ENCODE measurements at regions not wholly inside any gene's neighbourhood (a gene's known extent, or its start where the extent isn't known, plus 50 kb on each side); places are given as distances from the start of the nearest gene placed in this dataset.

DNA sequence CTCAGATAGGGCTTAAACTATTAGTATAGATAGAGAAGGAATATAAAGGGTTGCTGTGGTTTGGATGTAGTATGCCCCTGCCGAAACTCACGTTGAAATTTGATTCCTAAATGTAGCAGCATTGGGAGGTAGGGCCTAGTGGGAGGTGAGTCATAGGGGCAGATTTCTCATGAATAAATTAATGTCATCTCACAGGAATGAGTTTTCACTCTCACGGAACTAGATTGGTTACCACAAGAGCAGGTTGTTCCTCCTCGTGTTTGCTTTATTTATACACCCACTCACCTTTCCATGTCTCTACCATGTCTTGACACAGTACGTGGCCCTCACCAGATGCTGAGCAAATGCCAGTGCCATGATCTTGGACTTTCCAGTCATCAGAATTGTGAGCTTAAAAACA lies 218.2 kb downstream of the RBM43 start:
- DNase-seq = no peak
- Histone ChIP-seq H3K27me3 (ENCODE audit: control insufficient read depth, insufficient read depth, low read length) (no peaks in the 10 kb centered on the region), H3K4me3 (ENCODE audit: insufficient read depth, low read depth, low read length) (no peak overlapping the region), H3K36me3 (replicated peaks; ENCODE audit: control insufficient read depth, insufficient read depth, low read length) (no peaks in the 10 kb centered on the region)

DNA sequence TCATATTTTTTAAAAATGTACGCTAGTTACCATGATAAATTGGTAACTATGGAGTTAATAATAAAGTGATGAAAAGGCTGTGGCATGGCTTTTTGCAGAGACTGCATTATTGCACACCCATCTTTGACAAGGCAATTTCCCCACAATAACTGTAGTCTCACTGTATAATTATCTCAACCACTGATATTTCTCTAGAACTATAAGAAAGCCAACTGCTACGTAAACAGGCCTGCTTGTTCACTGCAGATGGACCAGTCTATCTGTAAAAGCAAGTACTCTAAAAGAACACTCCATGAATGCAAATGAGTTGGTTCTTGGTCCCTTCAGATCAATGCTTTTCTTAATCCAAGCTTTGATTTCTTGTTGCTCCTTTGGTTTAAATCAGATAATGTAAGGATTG lies 218.7 kb downstream of the RBM43 start:
- no peak overlapping the region for H3K4me3 ChIP-seq (ENCODE audit: insufficient read depth, low read depth, low read length)
- H3K36me3 ChIP-seq (replicated peaks; ENCODE audit: control insufficient read depth, insufficient read depth, low read length) = no peaks in the 10 kb centered on the region
- H3K27me3 ChIP-seq (ENCODE audit: control insufficient read depth, insufficient read depth, low read length) = no peaks in the 10 kb centered on the region
- no peak for DNase-seq

DNA sequence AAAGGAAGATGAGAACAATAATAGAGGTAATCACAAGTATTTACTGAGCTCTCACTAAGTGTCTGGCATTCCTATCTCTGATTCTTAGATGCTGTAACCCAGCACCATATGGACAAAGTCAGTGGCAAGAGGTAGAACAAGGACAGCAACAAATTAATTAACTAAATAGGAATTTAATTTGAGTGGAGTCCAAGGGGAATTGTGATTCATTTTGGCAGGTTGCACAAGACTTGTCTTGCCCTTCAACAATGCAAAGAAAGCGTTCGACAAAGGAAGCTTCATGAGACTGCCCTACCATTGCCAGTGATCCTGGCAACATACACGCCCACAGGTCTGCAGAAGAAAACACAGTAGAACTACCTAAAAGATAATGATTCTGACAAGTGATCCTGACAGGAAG lies 221.6 kb downstream of the RBM43 start:
- no peak for DNase-seq
- H3K36me3 ChIP-seq (replicated peaks; ENCODE audit: control insufficient read depth, insufficient read depth, low read length) = no peaks in the 10 kb centered on the region
- H3K4me3 ChIP-seq (ENCODE audit: insufficient read depth, low read depth, low read length) = no peak overlapping the region
- no peaks in the 10 kb centered on the region for H3K27me3 ChIP-seq (ENCODE audit: control insufficient read depth, insufficient read depth, low read length)

GRCh38 chr2:151038516-151038915 lies 223.1 kb downstream of the RBM43 start:
- H3K27me3 ChIP-seq (ENCODE audit: control insufficient read depth, insufficient read depth, low read length) = no peaks in the 10 kb centered on the region
- DNase-seq = no peak
- no peak overlapping the region for H3K4me3 ChIP-seq (ENCODE audit: insufficient read depth, low read depth, low read length)
- H3K36me3 ChIP-seq (replicated peaks; ENCODE audit: control insufficient read depth, insufficient read depth, low read length) = no peaks in the 10 kb centered on the region

DNA sequence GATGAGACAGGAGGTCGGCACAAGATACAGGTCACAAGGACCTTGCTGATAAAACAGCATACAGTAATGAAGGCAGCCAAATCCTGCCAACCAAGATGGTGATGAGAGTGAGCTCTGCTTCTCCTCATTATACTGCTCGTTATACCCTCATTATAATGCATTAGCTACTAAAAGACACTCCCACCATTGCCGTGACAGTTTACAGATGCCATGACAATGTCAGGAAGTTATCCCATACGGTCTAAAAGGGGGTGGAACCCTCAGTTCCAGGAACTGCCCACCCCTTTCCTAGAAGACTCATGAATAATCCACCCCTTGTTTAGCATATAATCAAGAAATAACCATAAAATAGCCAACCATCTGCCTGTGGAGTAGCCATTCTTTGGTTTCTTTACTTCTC lies 224.2 kb downstream of the RBM43 start:
- no peaks in the 10 kb centered on the region for H3K36me3 ChIP-seq (replicated peaks; ENCODE audit: control insufficient read depth, insufficient read depth, low read length)
- no peak overlapping the region for H3K4me3 ChIP-seq (ENCODE audit: insufficient read depth, low read depth, low read length)
- H3K27me3 ChIP-seq (ENCODE audit: control insufficient read depth, insufficient read depth, low read length) = no peaks in the 10 kb centered on the region
- no peak for DNase-seq

DNA sequence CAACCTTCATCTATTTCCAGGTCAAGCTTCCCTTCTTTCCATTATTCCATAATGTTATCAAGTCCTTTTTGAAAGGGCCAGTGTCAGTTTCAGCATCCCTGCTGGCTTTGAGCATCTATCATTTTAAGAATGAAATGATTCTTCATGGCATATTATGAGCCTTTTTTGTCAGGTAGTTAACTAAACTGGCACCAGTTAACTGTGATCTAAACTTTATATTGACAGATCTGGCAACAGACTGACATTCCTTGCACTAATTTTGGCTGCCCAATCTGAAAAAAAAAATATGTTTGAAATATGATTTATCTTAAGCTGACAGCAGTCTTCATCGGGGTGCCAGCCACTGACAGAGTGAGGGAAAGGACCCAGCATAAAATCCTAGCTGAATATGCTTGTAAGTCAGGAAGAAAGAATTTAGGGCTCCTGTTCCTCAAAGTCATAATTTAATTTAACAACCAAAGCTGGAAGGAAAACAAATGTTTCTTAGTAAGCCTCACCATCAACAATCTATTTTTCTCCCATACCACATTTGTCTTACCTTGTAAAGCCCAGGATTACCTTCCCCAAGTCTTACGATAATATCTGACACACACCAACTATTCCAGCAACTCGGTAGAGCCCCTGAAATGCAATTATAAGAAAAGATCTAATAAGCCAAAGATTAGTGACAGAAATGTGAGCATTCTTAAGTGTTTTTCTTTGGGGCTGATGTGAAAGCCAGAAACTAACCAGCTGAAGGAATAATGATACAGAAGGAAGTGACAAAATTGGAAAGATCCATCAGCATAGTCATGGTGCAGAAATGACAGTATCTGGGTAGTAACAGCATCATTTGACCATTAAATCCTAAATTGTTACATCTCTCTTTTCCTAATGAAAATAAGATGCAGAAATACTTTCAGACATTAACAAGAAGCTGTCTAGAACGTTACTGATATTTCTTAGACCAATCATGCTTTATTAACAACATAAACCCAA lies 228.1 kb downstream of the RBM43 start:
- H3K4me3 ChIP-seq (ENCODE audit: insufficient read depth, low read depth, low read length) = no peak overlapping the region
- no peak for DNase-seq
- no peaks in the 10 kb centered on the region for H3K27me3 ChIP-seq (ENCODE audit: control insufficient read depth, insufficient read depth, low read length)
- H3K36me3 ChIP-seq (replicated peaks; ENCODE audit: control insufficient read depth, insufficient read depth, low read length) = no peaks in the 10 kb centered on the region

DNA sequence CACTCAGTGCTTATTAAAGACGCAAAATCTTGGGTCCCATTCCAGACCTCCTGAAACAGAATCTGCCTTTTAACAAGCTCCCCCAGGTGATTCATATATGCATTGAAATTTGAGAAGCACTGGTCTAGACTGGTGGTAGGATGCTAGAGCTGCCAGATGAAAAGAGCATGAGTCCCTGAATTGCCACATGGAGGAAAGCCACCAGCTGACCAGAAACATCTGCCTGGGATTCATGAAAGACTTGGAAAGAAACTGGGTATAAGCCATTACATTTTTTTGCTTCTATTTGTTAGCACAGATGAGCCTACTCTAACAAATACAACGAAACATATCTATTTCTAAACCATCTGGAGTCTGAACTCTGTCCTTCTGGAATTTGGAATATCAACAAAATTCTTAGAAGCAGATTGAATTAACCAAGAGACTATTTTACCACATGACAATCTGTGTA lies 228.9 kb downstream of the RBM43 start:
- no peak for DNase-seq
- Histone ChIP-seq H3K36me3 (replicated peaks; ENCODE audit: control insufficient read depth, insufficient read depth, low read length) (no peaks in the 10 kb centered on the region), H3K4me3 (ENCODE audit: insufficient read depth, low read depth, low read length) (no peak overlapping the region), H3K27me3 (ENCODE audit: control insufficient read depth, insufficient read depth, low read length) (no peaks in the 10 kb centered on the region)

GRCh38 chr2:151030663-151031230 lies 230.9 kb downstream of the RBM43 start:
- Histone ChIP-seq H3K27me3 (ENCODE audit: control insufficient read depth, insufficient read depth, low read length) (no peaks in the 10 kb centered on the region), H3K36me3 (replicated peaks; ENCODE audit: control insufficient read depth, insufficient read depth, low read length) (no peaks in the 10 kb centered on the region), H3K4me3 (ENCODE audit: insufficient read depth, low read depth, low read length) (no peak overlapping the region)
- DNase-seq = no peak

DNA sequence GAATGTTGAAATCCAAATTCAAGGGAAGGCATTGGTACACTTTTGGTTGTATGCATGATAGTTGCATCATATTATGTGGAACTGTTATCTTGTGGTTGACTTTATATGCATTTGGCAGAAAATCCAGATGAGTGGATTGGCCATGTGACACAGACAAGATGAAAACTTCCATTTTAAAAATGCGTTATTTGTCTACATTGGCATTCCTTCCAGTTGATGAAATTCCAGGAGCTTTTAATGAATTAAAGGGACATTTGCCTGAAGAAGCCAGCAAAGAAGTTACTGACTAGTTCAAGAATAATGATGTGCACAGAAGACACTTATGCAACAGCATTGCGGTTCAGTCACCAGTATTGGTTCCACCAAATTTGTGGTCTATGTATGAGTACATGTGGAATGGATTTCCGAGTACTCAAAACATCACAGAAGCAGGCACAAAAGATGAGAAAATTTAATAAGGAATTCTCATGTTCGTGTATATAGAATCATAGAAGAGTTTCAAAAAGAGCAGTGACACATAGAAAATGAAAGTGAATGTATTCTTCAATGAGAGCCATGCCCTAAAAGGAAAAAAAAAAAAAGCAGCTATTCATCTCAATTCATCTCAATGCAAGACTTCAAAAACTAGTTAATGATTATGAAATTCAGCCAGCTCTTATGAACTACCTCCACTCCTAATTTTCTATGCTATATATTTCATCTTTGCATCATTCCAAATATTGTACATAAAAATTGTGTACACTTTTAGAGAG lies 232.1 kb downstream of the RBM43 start:
- Histone ChIP-seq H3K36me3 (replicated peaks; ENCODE audit: control insufficient read depth, insufficient read depth, low read length) (no peaks in the 10 kb centered on the region), H3K27me3 (ENCODE audit: control insufficient read depth, insufficient read depth, low read length) (no peaks in the 10 kb centered on the region)
- no peak for DNase-seq

DNA sequence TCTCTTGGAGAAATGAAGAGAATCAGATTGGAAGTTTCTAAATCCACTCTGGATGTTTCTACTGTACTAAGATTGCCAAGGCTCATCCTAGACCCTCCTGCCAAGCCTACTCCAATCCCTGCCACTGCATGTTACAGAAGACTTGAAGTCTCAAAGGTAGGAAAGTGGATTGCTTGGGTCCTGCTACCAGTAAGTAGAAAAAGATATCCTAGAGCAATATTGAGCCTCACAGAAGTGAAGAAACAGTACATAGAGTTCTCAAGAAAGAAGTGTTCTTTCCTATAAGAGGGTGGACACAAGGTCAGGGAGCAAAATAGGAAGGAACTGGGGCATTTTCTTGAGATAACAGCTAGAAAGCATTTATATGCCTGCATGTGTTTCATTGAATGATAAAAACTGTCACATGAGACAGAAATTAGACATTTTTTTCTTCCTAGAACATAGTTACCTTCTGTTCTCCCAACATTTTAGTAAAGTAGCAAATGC lies 232.9 kb downstream of the RBM43 start:
- Histone ChIP-seq H3K27me3 (ENCODE audit: control insufficient read depth, insufficient read depth, low read length) (no peaks in the 10 kb centered on the region), H3K36me3 (replicated peaks; ENCODE audit: control insufficient read depth, insufficient read depth, low read length) (no peaks in the 10 kb centered on the region), H3K4me3 (ENCODE audit: insufficient read depth, low read depth, low read length) (no peak overlapping the region)
- DNase-seq = no peak

More for the DNA sequence above, 232.1 kb downstream of the RBM43 start:
- no peak overlapping the region for H3K4me3 ChIP-seq (ENCODE audit: insufficient read depth, low read depth, low read length)

DNA sequence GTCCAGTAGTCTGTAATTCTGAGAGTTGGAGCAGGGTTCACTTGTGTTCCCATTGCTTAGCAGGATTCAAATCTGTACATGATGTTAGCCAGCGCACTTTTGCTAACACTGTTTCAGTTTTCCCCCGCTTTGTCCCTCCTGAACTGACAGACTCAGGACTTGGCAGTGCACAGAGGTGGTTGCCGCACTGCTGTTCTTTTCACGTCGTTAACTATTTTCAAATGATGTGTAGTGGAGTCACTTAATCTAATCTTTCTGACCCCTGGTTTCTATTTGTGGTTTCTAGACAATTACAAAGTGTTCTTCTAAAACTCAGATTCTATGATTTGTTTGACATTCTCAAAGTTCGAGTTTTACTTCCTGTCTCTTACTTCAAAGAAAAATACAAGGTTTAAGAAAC lies 234.5 kb downstream of the RBM43 start:
- Histone ChIP-seq H3K27me3 (ENCODE audit: control insufficient read depth, insufficient read depth, low read length) (no peaks in the 10 kb centered on the region), H3K4me3 (ENCODE audit: insufficient read depth, low read depth, low read length) (no peak overlapping the region), H3K36me3 (replicated peaks; ENCODE audit: control insufficient read depth, insufficient read depth, low read length) (no peaks in the 10 kb centered on the region)
- DNase-seq = no peak

DNA sequence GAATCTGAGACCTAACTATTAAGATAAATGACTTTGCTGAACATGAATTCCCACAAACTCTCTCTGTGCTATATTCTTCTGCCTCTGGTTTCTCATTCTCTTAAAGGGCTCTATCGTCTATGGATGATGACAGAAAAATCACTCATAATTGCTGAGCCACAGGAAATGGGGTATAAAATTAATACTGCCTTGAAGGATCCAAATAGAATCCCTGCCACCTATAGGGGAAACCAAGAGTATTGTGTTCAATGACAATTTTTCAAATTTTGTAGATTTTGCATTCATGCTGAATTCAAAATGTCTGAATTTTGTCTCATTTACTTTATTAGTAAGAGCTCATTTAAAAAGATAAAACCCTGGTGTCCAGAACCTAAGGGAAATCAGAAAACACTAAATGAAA lies 235.8 kb downstream of the RBM43 start:
- DNase-seq = no peak
- Histone ChIP-seq H3K4me3 (ENCODE audit: insufficient read depth, low read depth, low read length) (no peak overlapping the region), H3K36me3 (replicated peaks; ENCODE audit: control insufficient read depth, insufficient read depth, low read length) (no peaks in the 10 kb centered on the region), H3K27me3 (ENCODE audit: control insufficient read depth, insufficient read depth, low read length) (no peaks in the 10 kb centered on the region)

DNA sequence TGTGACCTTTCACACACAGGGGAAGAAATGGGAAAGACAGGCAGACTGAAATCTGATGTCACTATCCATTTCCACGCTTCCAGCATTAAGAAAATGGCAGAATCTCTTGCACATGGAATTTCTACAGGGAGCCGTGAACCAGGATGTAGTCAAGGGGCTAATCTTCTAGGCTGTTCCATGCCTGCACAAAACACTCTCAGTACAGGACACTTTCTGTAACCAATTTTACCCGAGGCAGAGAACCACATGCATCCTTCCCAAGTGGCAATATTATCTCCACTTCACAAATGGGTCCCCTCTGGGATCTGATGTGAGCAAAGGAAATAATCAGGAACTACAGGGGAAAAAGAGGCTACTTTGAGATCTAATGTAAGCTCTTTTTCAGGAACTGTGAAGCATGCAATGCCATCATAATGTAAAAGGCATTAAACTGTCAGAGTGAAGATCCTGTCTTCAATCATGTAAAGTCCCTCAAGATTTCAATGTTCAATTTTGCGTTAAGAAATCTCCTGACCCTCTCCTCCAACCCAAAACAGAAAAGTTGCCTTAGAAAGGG lies 236.9 kb downstream of the RBM43 start:
- Histone ChIP-seq H3K27me3 (ENCODE audit: control insufficient read depth, insufficient read depth, low read length) (no peaks in the 10 kb centered on the region), H3K36me3 (replicated peaks; ENCODE audit: control insufficient read depth, insufficient read depth, low read length) (no peaks in the 10 kb centered on the region), H3K4me3 (ENCODE audit: insufficient read depth, low read depth, low read length) (no peak overlapping the region)
- no peak for DNase-seq

GRCh38 chr2:151021747-151022452 lies 239.8 kb downstream of the RBM43 start:
- H3K36me3 ChIP-seq (replicated peaks; ENCODE audit: control insufficient read depth, insufficient read depth, low read length) = no peaks in the 10 kb centered on the region
- DNase-seq = no peak
- H3K4me3 ChIP-seq (ENCODE audit: insufficient read depth, low read depth, low read length) = no peak overlapping the region
- no peaks in the 10 kb centered on the region for H3K27me3 ChIP-seq (ENCODE audit: control insufficient read depth, insufficient read depth, low read length)

All from H7 (cell line).